ENCODE measurements at regions not wholly inside any gene's neighbourhood (a gene's known extent, or its start where the extent isn't known, plus 50 kb on each side); places are given as distances from the start of the nearest gene placed in this dataset.

GRCh38 chr19:33956941-33957340, 160.3 kb downstream of the KCTD15 start:
- intact Hi-C loops (cut with micrococcal nuclease; ENCODE audit: unreplicated experiment) (no loop called here), in situ Hi-C loops (cut with HindIII; ENCODE audit: low pct_unique_long_range_greater_than_20kb, low sequenced_read_pairs) (no loop called here)
- Histone ChIP-seq H3K27ac (ENCODE audit: low read length) (no peak overlapping the region), H3K4me1 (ENCODE audit: control insufficient read depth, insufficient read depth, low read length) (no peaks in the 10 kb centered on the region), H3K27me3 (ENCODE audit: control insufficient read depth, insufficient read depth, low read length) (no peaks in the 10 kb centered on the region), H3K4me3 (ENCODE audit: low read depth in 2 of 2, low read length in 2 of 2) (no peak overlapping the region), H3K9me3 (ENCODE audit: control insufficient read depth, insufficient read depth, low read depth, low read length) (no peaks in the 10 kb centered on the region), H3K36me3 (ENCODE audit: control insufficient read depth, insufficient read depth, low read length) (no peaks in the 10 kb centered on the region)
- no peak for DNase-seq (ENCODE audit: low read depth, low spot score)
- no TSS peak for BruUV-seq (replicated peaks)
- no peak for ATAC-seq
- ChIA-PET POLR2A (no interaction called here), CTCF (no interaction called here)
- TF ChIP-seq, protein P1, sequence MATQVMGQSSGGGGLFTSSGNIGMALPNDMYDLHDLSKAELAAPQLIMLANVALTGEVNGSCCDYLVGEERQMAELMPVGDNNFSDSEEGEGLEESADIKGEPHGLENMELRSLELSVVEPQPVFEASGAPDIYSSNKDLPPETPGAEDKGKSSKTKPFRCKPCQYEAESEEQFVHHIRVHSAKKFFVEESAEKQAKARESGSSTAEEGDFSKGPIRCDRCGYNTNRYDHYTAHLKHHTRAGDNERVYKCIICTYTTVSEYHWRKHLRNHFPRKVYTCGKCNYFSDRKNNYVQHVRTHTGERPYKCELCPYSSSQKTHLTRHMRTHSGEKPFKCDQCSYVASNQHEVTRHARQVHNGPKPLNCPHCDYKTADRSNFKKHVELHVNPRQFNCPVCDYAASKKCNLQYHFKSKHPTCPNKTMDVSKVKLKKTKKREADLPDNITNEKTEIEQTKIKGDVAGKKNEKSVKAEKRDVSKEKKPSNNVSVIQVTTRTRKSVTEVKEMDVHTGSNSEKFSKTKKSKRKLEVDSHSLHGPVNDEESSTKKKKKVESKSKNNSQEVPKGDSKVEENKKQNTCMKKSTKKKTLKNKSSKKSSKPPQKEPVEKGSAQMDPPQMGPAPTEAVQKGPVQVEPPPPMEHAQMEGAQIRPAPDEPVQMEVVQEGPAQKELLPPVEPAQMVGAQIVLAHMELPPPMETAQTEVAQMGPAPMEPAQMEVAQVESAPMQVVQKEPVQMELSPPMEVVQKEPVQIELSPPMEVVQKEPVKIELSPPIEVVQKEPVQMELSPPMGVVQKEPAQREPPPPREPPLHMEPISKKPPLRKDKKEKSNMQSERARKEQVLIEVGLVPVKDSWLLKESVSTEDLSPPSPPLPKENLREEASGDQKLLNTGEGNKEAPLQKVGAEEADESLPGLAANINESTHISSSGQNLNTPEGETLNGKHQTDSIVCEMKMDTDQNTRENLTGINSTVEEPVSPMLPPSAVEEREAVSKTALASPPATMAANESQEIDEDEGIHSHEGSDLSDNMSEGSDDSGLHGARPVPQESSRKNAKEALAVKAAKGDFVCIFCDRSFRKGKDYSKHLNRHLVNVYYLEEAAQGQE (IDR thresholded peaks at IDR 0.05; ENCODE audit: insufficient read depth in 1 of 2, low read depth in 2 of 2, low read length in 1 of 2): no peak
- no peak for TF ChIP-seq CTCF (IDR thresholded peaks at IDR 0.05)
- TF ChIP-seq SIN3A (IDR thresholded peaks at IDR 0.05; ENCODE audit: borderline replicate concordance, insufficient read depth, low read depth, low read length): no peak
- no peak for TF ChIP-seq TCF7L2 (IDR thresholded peaks at IDR 0.05; ENCODE audit: low read depth, low read length)
- TF ChIP-seq POLR2AphosphoS5 (IDR thresholded peaks at IDR 0.05; ENCODE audit: low read depth, low read length): no peak

- ATAC-seq: no peak
- CTCF ChIA-PET: no interaction called here
Measured at GRCh38 chr19:33957804-33958203, 161.1 kb downstream of the KCTD15 start.

More at GRCh38 chr19:33957804-33958203, 161.1 kb downstream of the KCTD15 start:
- Histone ChIP-seq H3K27me3 (ENCODE audit: control insufficient read depth, insufficient read depth, low read length) (no peaks in the 10 kb centered on the region), H3K4me1 (ENCODE audit: control insufficient read depth, insufficient read depth, low read length) (no peaks in the 10 kb centered on the region), H3K4me3 (ENCODE audit: low read depth in 2 of 2, low read length in 2 of 2) (no peak overlapping the region), H3K36me3 (ENCODE audit: control insufficient read depth, insufficient read depth, low read length) (no peaks in the 10 kb centered on the region), H3K27ac (ENCODE audit: low read length) (no peak overlapping the region), H3K9me3 (ENCODE audit: control insufficient read depth, insufficient read depth, low read depth, low read length) (no peaks in the 10 kb centered on the region)
- in situ Hi-C loops (cut with HindIII; ENCODE audit: low pct_unique_long_range_greater_than_20kb, low sequenced_read_pairs): no loop called here
- TF ChIP-seq, protein P1 (IDR thresholded peaks at IDR 0.05; ENCODE audit: insufficient read depth in 1 of 2, low read depth in 2 of 2, low read length in 1 of 2): no peak
- TF ChIP-seq POLR2AphosphoS5 (IDR thresholded peaks at IDR 0.05; ENCODE audit: low read depth, low read length): no peak
- DNase-seq (ENCODE audit: low read depth, low spot score): no peak
- POLR2A ChIA-PET: no interaction called here
- no TSS peak for BruUV-seq (replicated peaks)
- intact Hi-C loops (cut with micrococcal nuclease; ENCODE audit: unreplicated experiment): no loop called here
